WTC11 (cell line): ENCODE measurements at regions not wholly inside any gene's neighbourhood (a gene's known extent, or its start where the extent isn't known, plus 50 kb on each side); places are given as distances from the start of the nearest gene placed in this dataset.

Experiments
- ATF3 ChIP-seq: sonication (generic); formaldehyde crosslinking; conservative IDR thresholded peaks from 2 replicates; pipeline ENCODE4 v1.8.1; 2022; ENCODE audit warnings: mild to moderate bottlenecking, missing genetic modification reagents
- EMX1 ChIP-seq: fragments of 250-450 bp; sonication (Bioruptor Pico); IDR thresholded peaks from 2 replicates; pipeline ENCODE4 v1.8.0; 2021; ENCODE audit warnings: mild to moderate bottlenecking
- HMGA2 ChIP-seq: fragments of 250-450 bp; sonication (Bioruptor Pico); IDR thresholded peaks from 2 replicates; pipeline ENCODE4 v1.4.0; 2021; ENCODE audit warnings: mild to moderate bottlenecking, moderate library complexity
- JUN ChIP-seq: sonication (generic); formaldehyde crosslinking; IDR thresholded peaks from 2 replicates; pipeline ENCODE4 v1.8.0; 2023; ENCODE audit warnings: mild to moderate bottlenecking, missing genetic modification reagents
- MAX ChIP-seq: sonication (generic); formaldehyde crosslinking; IDR thresholded peaks from 2 replicates; pipeline ENCODE4 v1.8.0; 2022; ENCODE audit warnings: mild to moderate bottlenecking, missing genetic modification reagents
- MXD4 ChIP-seq: fragments of 250-450 bp; sonication (Bioruptor Pico); IDR thresholded peaks from 2 replicates; pipeline ENCODE4 v1.8.0; 2021; ENCODE audit warnings: mild to moderate bottlenecking, moderate library complexity, borderline replicate concordance
- NR1H2 ChIP-seq: sonication (generic); formaldehyde crosslinking; IDR thresholded peaks from 2 replicates; pipeline ENCODE4 v1.9.0; 2021; ENCODE audit warnings: mild to moderate bottlenecking, moderate library complexity, missing genetic modification reagents
- NR2C2 ChIP-seq: sonication (generic); formaldehyde crosslinking; IDR thresholded peaks from 2 replicates; pipeline ENCODE4 v1.8.0; 2022; ENCODE audit warnings: mild to moderate bottlenecking, missing genetic modification reagents
- OVOL2 ChIP-seq: fragments of 250-450 bp; sonication (Bioruptor Pico); IDR thresholded peaks from 2 replicates; pipeline ENCODE4 v1.9.0; 2021; ENCODE audit warnings: mild to moderate bottlenecking, borderline replicate concordance
- ZNF232 ChIP-seq: sonication (generic); formaldehyde crosslinking; IDR thresholded peaks from 2 replicates; pipeline ENCODE4 v1.8.0; 2022; ENCODE audit warnings: mild to moderate bottlenecking, missing genetic modification reagents
- TF ChIP-seq, protein P1 (sequence below): fragments of 200-600 bp; IDR thresholded peaks from 2 replicates; pipeline ENCODE4 v1.8.0; 2022; ENCODE audit warnings: antibody characterized with exemption
- TF ChIP-seq, protein P2 (sequence below): sonication (generic); formaldehyde crosslinking; IDR thresholded peaks from 2 replicates; pipeline ENCODE4 v1.8.1; 2022; ENCODE audit warnings: low read depth, missing genetic modification reagents, borderline replicate concordance
- TF ChIP-seq, protein P3 (sequence below): sonication (generic); formaldehyde crosslinking; IDR thresholded peaks from 2 replicates; pipeline ENCODE4 v1.8.0; 2022; ENCODE audit warnings: mild to moderate bottlenecking, missing genetic modification reagents

DNA sequence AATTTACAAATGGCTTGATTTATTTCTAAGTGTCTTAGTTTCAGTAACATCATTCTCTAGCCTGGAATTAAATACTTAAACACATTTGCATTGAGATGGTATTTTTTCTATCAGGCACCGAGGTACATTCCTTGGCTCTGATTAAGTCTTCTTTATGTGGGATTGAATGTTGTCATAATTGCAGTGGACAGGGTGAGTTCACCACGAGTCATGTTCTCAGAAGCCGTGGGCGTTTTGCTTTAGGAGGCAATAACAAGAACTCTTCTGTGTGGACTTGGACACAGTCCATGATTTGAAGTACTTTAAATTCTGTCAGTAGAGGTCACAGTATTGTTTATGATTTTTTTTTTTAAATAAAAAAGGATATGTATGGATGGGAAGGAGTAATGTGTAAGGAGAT, 57.1 kb upstream of the EFHC2 start:
- no peak for TF ChIP-seq ATF3 (CRISPR knock-in tag)
- no peak for TF ChIP-seq NR2C2 (CRISPR knock-in tag)
- TF ChIP-seq, protein P1, sequence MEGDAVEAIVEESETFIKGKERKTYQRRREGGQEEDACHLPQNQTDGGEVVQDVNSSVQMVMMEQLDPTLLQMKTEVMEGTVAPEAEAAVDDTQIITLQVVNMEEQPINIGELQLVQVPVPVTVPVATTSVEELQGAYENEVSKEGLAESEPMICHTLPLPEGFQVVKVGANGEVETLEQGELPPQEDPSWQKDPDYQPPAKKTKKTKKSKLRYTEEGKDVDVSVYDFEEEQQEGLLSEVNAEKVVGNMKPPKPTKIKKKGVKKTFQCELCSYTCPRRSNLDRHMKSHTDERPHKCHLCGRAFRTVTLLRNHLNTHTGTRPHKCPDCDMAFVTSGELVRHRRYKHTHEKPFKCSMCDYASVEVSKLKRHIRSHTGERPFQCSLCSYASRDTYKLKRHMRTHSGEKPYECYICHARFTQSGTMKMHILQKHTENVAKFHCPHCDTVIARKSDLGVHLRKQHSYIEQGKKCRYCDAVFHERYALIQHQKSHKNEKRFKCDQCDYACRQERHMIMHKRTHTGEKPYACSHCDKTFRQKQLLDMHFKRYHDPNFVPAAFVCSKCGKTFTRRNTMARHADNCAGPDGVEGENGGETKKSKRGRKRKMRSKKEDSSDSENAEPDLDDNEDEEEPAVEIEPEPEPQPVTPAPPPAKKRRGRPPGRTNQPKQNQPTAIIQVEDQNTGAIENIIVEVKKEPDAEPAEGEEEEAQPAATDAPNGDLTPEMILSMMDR, result no peak
- TF ChIP-seq NR1H2 (CRISPR knock-in tag), result no peak
- no peak for TF ChIP-seq JUN (CRISPR knock-in tag)
- no peak for TF ChIP-seq MXD4 (CRISPR knock-in tag)
- TF ChIP-seq, protein P2, sequence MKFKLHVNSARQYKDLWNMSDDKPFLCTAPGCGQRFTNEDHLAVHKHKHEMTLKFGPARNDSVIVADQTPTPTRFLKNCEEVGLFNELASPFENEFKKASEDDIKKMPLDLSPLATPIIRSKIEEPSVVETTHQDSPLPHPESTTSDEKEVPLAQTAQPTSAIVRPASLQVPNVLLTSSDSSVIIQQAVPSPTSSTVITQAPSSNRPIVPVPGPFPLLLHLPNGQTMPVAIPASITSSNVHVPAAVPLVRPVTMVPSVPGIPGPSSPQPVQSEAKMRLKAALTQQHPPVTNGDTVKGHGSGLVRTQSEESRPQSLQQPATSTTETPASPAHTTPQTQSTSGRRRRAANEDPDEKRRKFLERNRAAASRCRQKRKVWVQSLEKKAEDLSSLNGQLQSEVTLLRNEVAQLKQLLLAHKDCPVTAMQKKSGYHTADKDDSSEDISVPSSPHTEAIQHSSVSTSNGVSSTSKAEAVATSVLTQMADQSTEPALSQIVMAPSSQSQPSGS (CRISPR knock-in tag), result no peak
- TF ChIP-seq OVOL2 (CRISPR knock-in tag), result no peak
- TF ChIP-seq, protein P3, sequence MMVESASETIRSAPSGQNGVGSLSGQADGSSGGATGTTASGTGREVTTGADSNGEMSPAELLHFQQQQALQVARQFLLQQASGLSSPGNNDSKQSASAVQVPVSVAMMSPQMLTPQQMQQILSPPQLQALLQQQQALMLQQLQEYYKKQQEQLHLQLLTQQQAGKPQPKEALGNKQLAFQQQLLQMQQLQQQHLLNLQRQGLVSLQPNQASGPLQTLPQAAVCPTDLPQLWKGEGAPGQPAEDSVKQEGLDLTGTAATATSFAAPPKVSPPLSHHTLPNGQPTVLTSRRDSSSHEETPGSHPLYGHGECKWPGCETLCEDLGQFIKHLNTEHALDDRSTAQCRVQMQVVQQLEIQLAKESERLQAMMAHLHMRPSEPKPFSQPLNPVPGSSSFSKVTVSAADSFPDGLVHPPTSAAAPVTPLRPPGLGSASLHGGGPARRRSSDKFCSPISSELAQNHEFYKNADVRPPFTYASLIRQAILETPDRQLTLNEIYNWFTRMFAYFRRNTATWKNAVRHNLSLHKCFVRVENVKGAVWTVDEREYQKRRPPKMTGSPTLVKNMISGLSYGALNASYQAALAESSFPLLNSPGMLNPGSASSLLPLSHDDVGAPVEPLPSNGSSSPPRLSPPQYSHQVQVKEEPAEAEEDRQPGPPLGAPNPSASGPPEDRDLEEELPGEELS (CRISPR knock-in tag), result no peak
- no peak for TF ChIP-seq EMX1 (CRISPR knock-in tag)
- TF ChIP-seq ZNF232, result no peak
- no peak for TF ChIP-seq MAX (CRISPR knock-in tag)
- TF ChIP-seq HMGA2, result no peak
